Trophoblast cell (in vitro differentiated cells and primary cell): ENCODE measurements at regions not wholly inside any gene's neighbourhood (a gene's known extent, or its start where the extent isn't known, plus 50 kb on each side); places are given as distances from the start of the nearest gene placed in this dataset.

Experiments used
- DNase-seq, 2 donors: peaks; one replicate each; pipeline ENCODE4 v3.0.0-alpha.2; 2016
- H2AFZ ChIP-seq: 2 replicates; pipeline ENCODE4 v1.6.1; 2013; ENCODE audit warnings: low read length, moderate library complexity, mild to moderate bottlenecking; ENCODE audit not compliant: insufficient read depth, poor library complexity
- H2AK5ac ChIP-seq: 2 replicates; pipeline ENCODE4 v1.6.1; 2013; ENCODE audit warnings: mild to moderate bottlenecking, low read length
- H2BK120ac ChIP-seq: 2 replicates; pipeline ENCODE4 v1.6.1; 2013; ENCODE audit warnings: low read length, mild to moderate bottlenecking, moderate library complexity; ENCODE audit not compliant: insufficient read depth, poor library complexity
- H2BK12ac ChIP-seq: 2 replicates; pipeline ENCODE4 v1.6.1; 2013; ENCODE audit warnings: mild to moderate bottlenecking, low read length, moderate library complexity
- H2BK5ac ChIP-seq: 2 replicates; pipeline ENCODE4 v1.6.1; 2013; ENCODE audit warnings: low read length, low read depth, moderate library complexity, mild to moderate bottlenecking; ENCODE audit not compliant: poor library complexity
- H3K14ac ChIP-seq: 2 replicates; pipeline ENCODE4 v1.6.1; 2013; ENCODE audit warnings: mild to moderate bottlenecking, low read length
- H3K18ac ChIP-seq: 2 replicates; pipeline ENCODE4 v1.6.1; 2013; ENCODE audit warnings: mild to moderate bottlenecking, low read length
- H3K23ac ChIP-seq: 2 replicates; pipeline ENCODE4 v1.6.1; 2013; ENCODE audit warnings: low read length
- H3K27ac ChIP-seq: 2 replicates; pipeline ENCODE4 v1.5.1; 2013; ENCODE audit warnings: low read depth, mild to moderate bottlenecking, inconsistent platforms, low read length, moderate library complexity
- H3K27me3 ChIP-seq: 2 replicates; pipeline ENCODE4 v1.6.1; 2013; ENCODE audit warnings: inconsistent platforms, mild to moderate bottlenecking, low read length, moderate library complexity; ENCODE audit not compliant: insufficient read depth
- H3K36me3 ChIP-seq, 2 experiments: 1 replicate in 1 of 2; 2 replicates in 1 of 2; pipeline ENCODE4 v1.6.1; 2013; ENCODE audit warnings: low read length in 2 of 2, mild to moderate bottlenecking in 2 of 2, moderate library complexity in 1 of 2; ENCODE audit not compliant: insufficient read depth in 2 of 2, control insufficient read depth in 1 of 2
- H3K4ac ChIP-seq: 2 replicates; pipeline ENCODE4 v1.6.1; 2013; ENCODE audit warnings: low read depth, mild to moderate bottlenecking, low read length, moderate library complexity
- H3K4me1 ChIP-seq, 2 experiments: 1 replicate in 1 of 2; 2 replicates in 1 of 2; pipeline ENCODE4 v1.6.1; 2013; ENCODE audit warnings: low read length in 2 of 2, mild to moderate bottlenecking in 2 of 2, moderate library complexity in 1 of 2; ENCODE audit not compliant: insufficient read depth in 2 of 2, control insufficient read depth in 1 of 2
- H3K4me2 ChIP-seq: 2 replicates; pipeline ENCODE4 v1.6.1; 2013; ENCODE audit warnings: inconsistent platforms, mild to moderate bottlenecking, low read length, moderate library complexity
- H3K4me3 ChIP-seq: 2 replicates; pipeline ENCODE4 v1.5.1; 2013; ENCODE audit warnings: mild to moderate bottlenecking, low read depth, low read length, inconsistent platforms
- H3K79me1 ChIP-seq: one replicate; pipeline ENCODE4 v1.6.1; 2013; ENCODE audit warnings: low read length
- H3K79me2 ChIP-seq: 2 replicates; pipeline ENCODE4 v1.6.1; 2013; ENCODE audit warnings: low read length, mild to moderate bottlenecking; ENCODE audit not compliant: control insufficient read depth, insufficient read depth, poor library complexity
- H3K9ac ChIP-seq: 2 replicates; pipeline ENCODE4 v1.6.1; 2013; ENCODE audit warnings: mild to moderate bottlenecking, low read length
- H3K9me3 ChIP-seq: 2 replicates; pipeline ENCODE4 v1.6.1; 2013; ENCODE audit warnings: low read depth, mild to moderate bottlenecking, control low read depth, inconsistent platforms, low read length; ENCODE audit not compliant: insufficient read depth
- H4K12ac ChIP-seq: 2 replicates; pipeline ENCODE4 v1.6.1; 2013; ENCODE audit warnings: low read depth, mild to moderate bottlenecking, low read length, moderate library complexity
- H4K8ac ChIP-seq: 2 replicates; pipeline ENCODE4 v1.6.1; 2013; ENCODE audit warnings: low read depth, mild to moderate bottlenecking, low read length, moderate library complexity
- H4K91ac ChIP-seq: one replicate; pipeline ENCODE4 v1.6.1; 2013; ENCODE audit warnings: low read depth, mild to moderate bottlenecking, low read length, moderate library complexity
- WGBS: extraction: QIAGEN DNeasy Blood & Tissue Kit; methylation state at CpG from one replicate; pipeline ENCODE4 v1.1.7; 2013; ENCODE audit warnings: missing lambda C conversion rate; ENCODE audit not compliant: insufficient read length, insufficient coverage; ENCODE audit errors: extremely low coverage; 5-methylcytosine and 5-hydroxymethylcytosine counted together

DNA sequence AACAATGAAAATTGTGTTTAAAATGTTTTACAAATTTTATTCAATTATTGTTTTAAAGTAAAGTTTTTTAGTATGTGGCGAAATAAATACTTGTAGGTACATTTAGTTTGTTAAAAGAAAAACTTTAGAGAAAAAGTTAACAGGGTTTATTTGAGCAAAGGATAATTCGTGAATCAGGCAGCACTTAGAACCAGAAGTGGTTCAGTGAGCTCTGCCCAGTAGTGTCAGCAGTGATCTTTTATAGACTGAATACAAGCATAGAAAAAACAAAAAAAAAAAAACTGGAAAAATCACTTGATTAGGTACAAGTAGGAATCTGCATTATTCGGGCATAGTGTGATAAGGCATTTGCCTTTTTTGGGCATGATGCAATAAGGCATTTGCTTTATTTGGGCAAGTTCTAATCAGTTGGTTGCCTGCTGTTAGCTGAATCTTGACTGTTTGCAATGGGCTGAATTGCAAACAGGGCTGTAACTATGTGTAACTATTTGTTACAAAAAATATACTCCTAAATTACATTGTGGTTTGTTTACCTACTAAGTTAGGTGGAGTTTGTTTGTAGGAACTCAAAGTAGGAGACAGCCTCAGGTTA is 122.9 kb upstream of the MMS22L start:
- Histone ChIP-seq H2BK5ac (no peak overlapping the region), H3K4me1 (no peaks in the 10 kb centered on the region), H4K12ac (no peak overlapping the region), H4K8ac (no peak overlapping the region), H3K18ac (no peak overlapping the region), H4K91ac (no peak overlapping the region), H3K27ac (no peak overlapping the region), H3K9me3 (no peaks in the 10 kb centered on the region), H2BK120ac (no peak overlapping the region), H3K23ac (no peak overlapping the region), H3K27me3 (no peaks in the 10 kb centered on the region), H3K4ac (no peak overlapping the region), H3K79me1 (no peaks in the 10 kb centered on the region), H3K4me2 (no peak overlapping the region), H3K14ac (no peak overlapping the region), H2AFZ (no peak overlapping the region), H2AK5ac (no peak overlapping the region), H3K9ac (no peak overlapping the region), H3K79me2 (no peaks in the 10 kb centered on the region), H2BK12ac (no peak overlapping the region), H3K36me3 (no peaks in the 10 kb centered on the region), H3K4me3 (no peak overlapping the region)
- DNase-seq, result no peak
- no CpG with 5 or more reads among the region's 3 CpGs for WGBS

GRCh38 chr6:97406633-97407032 is 123.6 kb upstream of the MMS22L start:
- Histone ChIP-seq H3K14ac (no peak overlapping the region), H4K91ac (no peak overlapping the region), H4K12ac (no peak overlapping the region), H3K4me2 (no peak overlapping the region), H3K4me3 (no peak overlapping the region), H3K4me1 (no peaks in the 10 kb centered on the region), H3K9ac (no peak overlapping the region), H2BK120ac (no peak overlapping the region), H3K27me3 (no peaks in the 10 kb centered on the region), H3K36me3 (no peaks in the 10 kb centered on the region), H3K79me2 (no peaks in the 10 kb centered on the region), H2AK5ac (no peak overlapping the region), H2BK12ac (no peak overlapping the region), H3K9me3 (no peaks in the 10 kb centered on the region), H3K27ac (no peak overlapping the region), H3K79me1 (no peaks in the 10 kb centered on the region), H3K18ac (no peak overlapping the region), H2AFZ (no peak overlapping the region), H3K4ac (no peak overlapping the region), H2BK5ac (no peak overlapping the region), H4K8ac (no peak overlapping the region), H3K23ac (no peak overlapping the region)
- no peak for DNase-seq
- no CpG with 5 or more reads among the region's 1 CpG for WGBS

GRCh38 chr6:97411610-97412009 is 128.6 kb upstream of the MMS22L start:
- Histone ChIP-seq H3K79me2 (no peaks in the 10 kb centered on the region), H3K36me3 (no peaks in the 10 kb centered on the region), H4K91ac (no peak overlapping the region), H2BK5ac (no peak overlapping the region), H3K14ac (no peak overlapping the region), H3K18ac (no peak overlapping the region), H4K8ac (no peak overlapping the region), H4K12ac (no peak overlapping the region), H2AFZ (no peak overlapping the region), H2BK120ac (no peak overlapping the region), H3K27ac (no peak overlapping the region), H3K79me1 (no peaks in the 10 kb centered on the region), H3K9me3 (no peaks in the 10 kb centered on the region), H3K23ac (no peak overlapping the region), H2BK12ac (no peak overlapping the region), H3K4ac (no peak overlapping the region), H3K4me1 (no peaks in the 10 kb centered on the region), H3K9ac (no peak overlapping the region), H3K27me3 (no peaks in the 10 kb centered on the region), H3K4me3 (no peak overlapping the region), H2AK5ac (no peak overlapping the region), H3K4me2 (no peak overlapping the region)
- no peak for DNase-seq
- WGBS, result no CpG with 5 or more reads among the region's 2 CpGs

DNA sequence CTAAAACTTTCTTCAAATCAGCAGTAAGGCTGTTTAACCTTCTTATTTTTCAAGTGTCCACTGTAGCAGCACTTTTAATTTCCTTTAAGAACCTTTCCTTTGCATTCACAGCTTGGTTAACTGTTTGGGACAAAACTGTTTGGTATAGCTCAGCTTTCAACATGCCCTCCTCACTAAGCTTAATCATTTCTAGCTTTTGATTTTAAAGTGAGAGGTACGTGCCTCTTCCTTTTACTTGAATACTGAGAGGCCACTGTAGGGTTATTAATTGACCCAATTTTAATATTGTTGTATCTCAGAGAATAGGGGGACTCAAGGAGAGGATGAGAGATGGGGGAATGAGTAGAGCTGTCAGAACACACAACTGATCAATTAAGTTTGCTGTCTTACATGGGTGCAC is 129.5 kb upstream of the MMS22L start:
- Histone ChIP-seq H3K79me2 (no peaks in the 10 kb centered on the region), H3K27ac (no peak overlapping the region), H4K91ac (no peak overlapping the region), H3K4me2 (no peak overlapping the region), H3K18ac (no peak overlapping the region), H3K36me3 (no peaks in the 10 kb centered on the region), H3K4me3 (no peak overlapping the region), H2BK5ac (no peak overlapping the region), H3K14ac (no peak overlapping the region), H4K8ac (no peak overlapping the region), H2BK120ac (no peak overlapping the region), H3K4me1 (no peaks in the 10 kb centered on the region), H3K9ac (no peak overlapping the region), H4K12ac (no peak overlapping the region), H3K23ac (no peak overlapping the region), H3K9me3 (no peaks in the 10 kb centered on the region), H3K27me3 (no peaks in the 10 kb centered on the region), H2BK12ac (no peak overlapping the region), H2AFZ (no peak overlapping the region), H3K79me1 (no peaks in the 10 kb centered on the region), H3K4ac (no peak overlapping the region), H2AK5ac (no peak overlapping the region)
- WGBS, result no CpG with 5 or more reads among the region's 1 CpG
- no peak for DNase-seq
